GM21528 (cell line): ENCODE measurements at regions not wholly inside any gene's neighbourhood (a gene's known extent, or its start where the extent isn't known, plus 50 kb on each side); places are given as distances from the start of the nearest gene placed in this dataset.

Source experiments
- ATAC-seq: cut with Tn5 transposase; IDR thresholded peaks from one replicate; pipeline ENCODE4 v1.9.1; 2021; ENCODE audit warnings: mild to moderate bottlenecking, moderate library complexity; ENCODE audit not compliant: unreplicated experiment, low FRiP score

DNA sequence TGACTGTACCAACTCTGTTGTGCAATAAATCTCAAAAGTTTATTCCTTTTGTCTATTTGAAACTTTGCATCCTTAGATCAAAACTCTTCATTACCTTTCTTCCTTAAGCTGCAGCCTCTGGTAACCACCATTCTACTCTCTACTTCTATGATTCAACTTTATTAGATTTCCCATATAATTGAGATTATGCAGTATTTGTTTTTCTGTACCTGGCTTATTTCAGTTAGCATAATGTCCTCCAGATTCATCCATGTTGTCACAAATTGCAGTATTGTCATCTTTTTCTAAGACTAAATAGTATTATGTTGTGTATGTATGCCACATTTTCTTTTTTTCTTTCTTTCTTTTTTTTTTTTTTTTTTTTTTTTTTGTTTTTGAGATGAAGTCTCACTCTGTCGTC, 1176.3 kb upstream of the TENM4 start:
- ATAC-seq = no peak

DNA sequence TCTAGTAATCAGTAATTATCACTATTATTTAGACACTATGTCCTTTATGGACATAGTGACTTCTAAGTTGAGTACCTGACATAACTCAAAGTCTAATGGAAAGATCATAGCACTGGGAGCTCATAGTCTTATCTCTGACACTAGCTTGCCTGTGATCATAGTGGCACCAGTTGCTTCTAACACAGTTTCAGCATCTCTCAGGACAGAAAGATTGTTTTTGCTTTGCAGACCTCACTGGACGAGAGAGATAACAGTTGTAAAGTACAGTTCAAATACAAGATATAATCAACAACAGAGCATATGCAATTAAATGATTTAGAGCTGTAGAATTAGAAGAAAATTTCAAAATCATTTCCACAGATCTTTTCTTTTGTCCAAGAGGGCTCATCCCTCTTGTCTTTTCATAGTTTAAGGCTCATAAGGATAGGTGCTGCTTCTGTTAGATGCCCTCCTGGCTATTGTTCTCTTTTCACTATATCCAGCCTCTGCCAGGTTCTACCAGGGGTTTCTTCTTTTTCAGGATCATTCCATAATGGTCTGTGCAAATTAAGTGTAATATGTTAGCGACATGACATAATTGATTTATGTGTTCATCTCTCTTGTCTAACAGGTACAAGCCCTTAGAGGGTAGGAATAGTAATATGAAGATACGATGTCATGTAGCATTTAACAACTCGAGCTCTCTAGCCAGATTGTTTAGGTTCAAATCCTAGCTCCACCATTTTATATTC, 1175.4 kb upstream of the TENM4 start:
- no peak for ATAC-seq

DNA sequence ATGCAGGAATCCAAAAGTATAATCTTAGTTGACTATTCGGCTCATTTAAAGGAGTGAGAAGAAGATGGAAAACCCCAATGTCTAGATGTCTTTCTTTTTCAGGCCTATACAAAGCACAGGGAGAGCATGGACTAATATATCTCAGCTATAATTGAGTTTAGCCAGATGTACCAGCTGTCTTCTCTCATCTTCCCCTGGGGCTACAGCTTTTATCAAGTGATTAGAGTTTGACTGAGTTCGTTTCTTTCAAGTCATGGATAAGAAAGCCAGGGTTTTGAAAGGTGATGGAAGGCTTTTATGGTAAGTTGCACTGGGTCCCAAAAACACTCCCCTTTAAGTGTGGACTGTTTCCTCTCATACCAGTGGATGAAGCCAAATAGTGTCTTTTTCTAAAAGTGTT, 1172.8 kb upstream of the TENM4 start:
- ATAC-seq = no peak

DNA sequence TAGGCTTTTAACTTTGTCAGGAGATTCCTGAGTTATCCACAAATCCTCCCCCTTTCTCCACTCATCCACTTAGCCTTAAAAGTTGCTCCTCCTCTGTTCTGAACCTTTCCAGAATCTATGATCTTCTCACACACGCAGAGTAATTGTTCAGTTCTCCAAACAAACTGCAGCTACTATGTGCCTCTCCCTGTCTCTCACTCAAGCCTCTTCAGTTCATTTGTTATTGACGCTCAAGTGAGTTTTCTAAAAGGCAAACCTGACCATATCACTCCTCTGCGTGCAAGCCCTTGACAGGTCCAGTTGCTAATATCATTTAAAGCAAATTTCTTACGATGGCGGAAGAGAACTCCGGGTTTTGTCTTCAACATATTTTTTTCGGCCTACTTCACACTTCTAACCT, 1169.7 kb upstream of the TENM4 start:
- no peak for ATAC-seq

DNA sequence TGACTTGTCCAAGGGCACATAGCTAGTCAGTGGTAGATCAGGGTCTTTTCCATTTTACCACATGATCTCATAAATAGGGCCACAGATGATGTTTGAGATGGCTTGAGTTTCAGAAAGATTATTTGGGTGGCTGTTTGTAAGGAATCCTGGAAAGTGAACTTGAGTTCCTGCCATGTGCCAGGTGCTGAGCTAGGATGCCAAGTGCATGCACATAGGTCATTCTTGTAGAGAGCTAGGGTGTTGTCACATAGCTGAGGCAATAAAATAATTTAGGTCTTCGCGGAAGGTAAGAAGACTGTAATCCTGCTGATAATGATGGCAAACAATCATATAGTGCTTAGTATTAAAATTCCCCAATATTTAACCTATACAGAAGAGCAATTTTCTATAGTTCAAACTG, 1162.6 kb upstream of the TENM4 start:
- no peak for ATAC-seq

DNA sequence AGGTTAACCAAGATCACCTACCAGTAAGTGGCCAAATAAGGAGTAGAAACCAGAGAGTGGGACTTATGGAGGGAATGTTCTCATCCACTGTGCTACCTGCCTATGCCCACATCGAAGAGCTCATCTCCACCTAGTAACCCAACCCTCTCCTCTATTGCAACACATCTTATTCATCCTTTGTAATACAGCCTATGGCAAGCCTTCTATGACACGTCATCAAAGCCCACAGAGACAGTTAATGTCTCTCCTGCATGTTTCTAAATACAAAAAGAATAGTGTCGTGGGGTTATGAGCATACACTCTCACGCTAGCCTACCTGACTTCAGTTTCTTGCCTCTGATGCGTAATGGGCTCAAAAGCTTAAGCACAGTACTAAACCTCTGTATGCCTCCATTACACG, 1158.1 kb upstream of the TENM4 start:
- no peak for ATAC-seq

DNA sequence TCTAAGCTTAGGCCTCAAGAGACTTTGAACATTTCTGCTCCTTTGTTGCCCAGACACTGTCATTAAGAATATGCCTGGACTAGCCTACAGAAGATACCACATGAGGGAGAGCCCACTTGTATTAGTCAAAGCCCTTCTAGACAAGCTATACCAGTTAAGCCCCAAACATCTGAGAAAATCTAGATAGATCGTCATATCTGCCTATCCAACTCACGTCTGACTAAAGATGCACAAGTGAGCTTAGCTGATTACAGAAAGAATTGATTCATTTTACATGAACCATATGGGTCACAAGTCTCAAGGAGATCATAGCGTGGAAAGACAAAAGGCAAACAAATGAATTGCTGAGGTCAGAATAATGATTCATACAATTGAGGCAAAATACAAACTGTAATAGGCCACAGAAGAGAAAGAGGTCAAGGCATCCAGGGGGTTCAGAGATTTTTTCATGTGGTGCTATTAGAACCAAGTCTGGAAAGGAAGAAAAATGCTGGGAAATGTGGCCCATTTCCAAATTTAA, 1155.5 kb upstream of the TENM4 start:
- no peak for ATAC-seq

DNA sequence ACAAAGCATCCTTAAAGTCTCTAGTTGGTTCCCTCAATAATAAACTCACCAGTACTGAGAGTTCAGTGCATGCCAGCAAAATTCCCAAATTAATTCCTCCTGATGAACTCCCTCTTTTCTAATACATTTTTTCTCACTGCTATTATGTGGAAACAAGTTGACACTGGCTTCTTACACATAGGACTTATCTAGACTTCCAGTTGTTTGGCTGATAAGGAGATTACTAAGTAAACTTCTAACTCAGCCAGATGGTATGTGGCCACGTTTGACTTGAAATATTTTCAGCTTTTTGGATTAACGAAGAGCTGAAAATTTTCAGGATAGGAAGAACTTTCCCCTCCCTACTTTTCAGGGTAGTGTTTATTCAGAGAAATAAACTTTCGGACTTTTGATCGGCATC, 1154.2 kb upstream of the TENM4 start:
- no peak for ATAC-seq

DNA sequence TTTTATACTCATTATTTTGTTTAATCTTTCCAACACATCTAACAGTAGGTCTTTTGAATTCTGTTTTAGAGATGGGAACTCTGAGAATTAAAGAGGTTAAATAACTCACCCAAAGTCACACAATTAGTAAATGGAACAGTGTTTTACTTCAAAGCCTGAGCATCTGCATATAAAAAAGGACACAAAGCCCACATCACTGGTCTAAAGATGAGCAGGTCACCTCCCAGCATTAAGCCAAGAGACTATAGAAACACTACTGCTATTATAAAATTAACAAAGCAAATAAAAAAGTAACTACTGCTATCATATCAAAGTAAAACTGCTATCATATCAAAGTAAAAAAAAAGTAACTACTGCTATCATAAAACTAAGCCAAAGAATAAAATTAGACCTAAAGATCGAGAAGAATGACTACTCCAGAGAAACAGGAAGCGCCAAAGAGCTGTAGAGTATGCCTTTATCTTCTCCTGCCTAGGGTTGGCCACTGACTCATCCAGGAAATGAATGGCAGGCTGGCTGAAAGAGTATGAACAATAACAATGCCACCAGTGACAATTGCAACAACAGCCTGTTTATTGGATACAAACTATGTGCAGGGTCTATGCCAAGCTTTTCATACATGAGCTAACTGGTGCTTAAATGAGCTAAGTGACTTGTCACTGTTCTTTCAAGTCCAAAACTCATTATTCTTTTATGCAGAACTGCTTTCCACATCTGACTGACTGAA, 1153.0 kb upstream of the TENM4 start:
- ATAC-seq = no peak

DNA sequence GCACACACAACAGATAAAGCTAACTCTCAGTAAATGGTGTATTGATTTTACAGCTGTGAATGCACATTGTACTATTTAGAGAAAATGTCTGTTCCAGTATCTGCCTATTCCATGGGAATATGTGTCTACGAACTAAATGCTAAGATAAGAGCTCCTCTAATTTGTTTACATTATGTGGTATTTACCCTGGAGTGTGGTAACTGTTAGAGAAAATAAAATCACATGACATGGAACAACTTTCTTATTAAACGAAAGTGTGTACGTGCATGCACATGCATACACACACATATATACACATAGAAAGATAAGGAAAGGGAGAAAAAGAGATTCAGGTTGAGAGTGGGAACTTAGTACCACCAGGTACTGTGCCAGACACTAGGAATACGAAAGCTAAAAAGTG, 1151.7 kb upstream of the TENM4 start:
- no peak for ATAC-seq

DNA sequence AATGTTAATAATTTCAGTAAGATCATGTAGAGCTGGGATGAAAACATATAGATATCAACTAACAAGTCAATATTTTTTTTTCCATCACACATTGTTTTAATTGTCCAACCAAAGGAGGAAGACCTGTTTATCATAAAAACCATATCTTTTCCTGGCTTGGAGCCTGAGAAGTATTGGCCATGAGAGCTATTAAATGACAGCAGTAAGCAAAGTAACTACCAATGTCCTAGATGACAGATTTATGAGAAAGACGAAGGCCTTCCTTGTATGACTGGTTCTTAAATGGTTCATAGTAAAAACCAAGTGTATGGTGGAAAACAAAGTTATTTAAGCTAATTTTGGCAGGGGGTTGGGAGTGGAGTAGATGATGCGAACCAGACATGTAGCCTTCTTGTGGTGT, 1147.1 kb upstream of the TENM4 start:
- no peak for ATAC-seq

DNA sequence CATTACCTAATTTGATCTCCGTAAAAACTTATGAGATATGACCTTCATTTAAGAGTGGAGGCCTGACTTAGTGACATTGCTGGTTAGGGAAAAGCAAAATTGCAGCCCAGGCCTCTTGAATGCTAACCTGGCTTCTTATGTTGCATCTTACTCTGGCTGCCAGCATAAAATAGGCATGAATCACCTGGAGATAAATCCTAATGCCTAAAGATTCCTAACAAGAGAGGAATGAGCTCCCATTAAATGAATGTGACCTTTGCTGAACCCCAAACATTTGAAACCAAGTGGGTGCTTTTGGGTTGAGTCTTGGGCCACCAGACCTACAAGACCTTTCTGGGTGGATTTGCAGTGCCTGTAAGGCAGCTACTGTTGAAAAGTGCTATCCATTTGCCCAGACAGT, 1145.6 kb upstream of the TENM4 start:
- no peak for ATAC-seq

DNA sequence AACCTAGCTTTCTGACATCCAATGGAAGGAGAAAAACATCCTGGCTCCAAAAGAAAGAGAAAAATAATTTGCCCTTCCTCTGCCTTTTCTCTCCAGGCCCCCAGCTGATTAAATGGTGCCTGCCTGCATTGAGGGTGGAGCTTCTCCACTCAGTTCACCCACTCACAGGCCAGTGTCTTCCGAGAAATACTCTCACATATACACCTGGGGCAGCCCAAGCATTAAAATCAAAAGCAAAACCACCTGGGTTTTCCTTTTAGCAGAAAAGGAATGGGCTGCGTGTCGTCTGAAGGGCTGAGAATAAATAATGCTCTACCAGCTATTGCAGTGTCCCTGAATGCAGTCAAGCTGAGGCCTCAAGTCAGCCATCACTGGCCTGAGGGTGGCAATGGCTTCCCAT, 1143.8 kb upstream of the TENM4 start:
- no peak for ATAC-seq

DNA sequence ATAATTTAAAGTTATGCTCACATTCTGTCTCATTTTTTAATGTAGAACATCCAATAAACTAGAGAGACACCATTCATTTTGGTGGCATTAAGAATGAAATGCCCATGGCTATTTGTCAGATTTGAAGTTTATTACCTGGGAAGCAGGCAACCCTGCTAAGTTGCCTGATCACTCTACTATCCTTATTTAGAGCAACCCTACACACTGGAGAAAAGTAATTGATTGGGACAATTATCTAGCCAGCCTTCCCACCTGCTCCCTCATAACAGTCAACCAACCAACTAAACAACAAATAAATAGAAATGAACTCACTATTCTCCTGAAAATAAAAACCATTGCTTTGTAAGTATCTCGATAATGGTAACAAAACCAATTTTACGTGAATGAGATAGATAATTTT, 1129.0 kb upstream of the TENM4 start:
- ATAC-seq = no peak

DNA sequence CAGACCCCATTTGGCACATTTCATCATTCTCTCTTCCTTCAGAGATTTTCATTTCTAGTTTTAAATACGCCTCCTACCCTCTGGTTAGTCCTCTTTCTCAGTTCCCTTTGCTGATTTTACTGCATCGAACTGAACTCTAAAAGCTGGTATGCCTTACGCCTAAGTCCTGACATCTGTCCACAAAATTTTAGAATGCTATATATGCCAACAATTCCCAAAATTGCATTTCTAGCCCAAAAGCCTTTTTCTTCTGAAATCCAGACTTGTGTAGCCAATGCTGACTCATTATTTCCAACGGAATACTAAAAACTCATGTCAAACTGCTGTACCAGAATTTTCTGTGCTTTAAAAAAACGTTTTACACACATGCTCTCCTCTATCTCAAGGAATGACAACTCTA, 1124.4 kb upstream of the TENM4 start:
- no peak for ATAC-seq

DNA sequence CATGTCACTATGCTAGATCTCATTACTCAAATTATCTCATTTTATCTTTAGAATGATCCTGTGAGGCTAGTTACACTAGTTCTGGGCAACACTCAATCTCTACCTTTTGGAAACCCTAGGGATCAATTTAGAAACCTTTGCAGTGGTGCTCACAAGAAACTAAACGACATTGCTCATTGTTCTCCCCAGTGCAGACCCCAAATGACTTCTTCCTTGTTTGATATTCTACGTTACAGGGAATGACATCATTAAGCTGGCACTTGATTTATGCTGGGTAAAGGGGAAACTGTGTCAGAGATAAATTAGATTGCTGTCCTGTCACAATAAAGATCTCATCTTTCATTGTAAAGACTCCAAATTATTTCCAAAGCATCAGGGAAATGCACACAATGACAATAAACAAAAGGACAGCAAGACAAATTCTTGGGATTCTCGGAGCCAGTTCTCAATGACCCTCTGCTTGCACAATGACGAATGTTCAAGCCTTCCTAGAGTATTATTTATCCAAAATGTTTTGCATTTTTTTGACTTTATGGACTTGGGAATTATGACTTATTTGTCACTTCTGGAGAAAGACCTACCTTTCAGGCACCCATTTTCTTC, 1121.8 kb upstream of the TENM4 start:
- no peak for ATAC-seq

DNA sequence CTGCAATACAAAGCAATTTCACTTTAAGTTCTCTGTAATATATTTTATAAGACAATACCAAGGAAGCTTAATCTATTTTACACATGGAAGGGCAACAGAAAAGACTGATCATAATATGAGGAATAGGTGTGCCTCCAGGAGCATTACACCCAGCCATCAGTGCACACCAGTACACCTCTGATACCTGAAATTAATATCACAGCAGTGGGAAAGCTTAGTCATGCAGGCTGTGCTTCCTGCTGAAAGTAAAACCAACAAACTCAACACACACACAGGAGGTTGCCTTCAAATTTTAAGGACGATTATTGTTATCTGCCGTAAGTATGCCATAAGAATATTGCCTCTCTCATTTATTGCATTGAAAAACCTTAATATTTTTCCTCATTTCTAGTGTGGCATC, 1119.1 kb upstream of the TENM4 start:
- no peak for ATAC-seq

DNA sequence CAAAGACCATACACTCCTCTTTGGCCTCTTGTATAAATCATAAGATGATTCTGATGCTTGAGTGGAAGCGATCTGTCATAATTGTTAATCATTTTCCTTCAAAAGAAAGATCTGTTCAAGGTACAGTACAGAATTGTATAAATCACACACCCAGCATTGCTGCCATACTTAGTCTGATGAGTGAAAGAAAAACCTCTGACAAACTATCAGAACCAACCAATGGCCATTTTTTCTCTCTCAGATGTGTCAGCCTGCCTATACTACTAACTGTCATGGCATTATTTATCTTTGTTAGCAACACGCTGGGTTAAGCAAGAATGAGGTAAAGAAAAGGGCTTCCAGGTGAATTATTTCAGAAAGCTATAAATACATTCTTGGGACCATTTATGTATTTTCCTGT, 1112.7 kb upstream of the TENM4 start:
- no peak for ATAC-seq

DNA sequence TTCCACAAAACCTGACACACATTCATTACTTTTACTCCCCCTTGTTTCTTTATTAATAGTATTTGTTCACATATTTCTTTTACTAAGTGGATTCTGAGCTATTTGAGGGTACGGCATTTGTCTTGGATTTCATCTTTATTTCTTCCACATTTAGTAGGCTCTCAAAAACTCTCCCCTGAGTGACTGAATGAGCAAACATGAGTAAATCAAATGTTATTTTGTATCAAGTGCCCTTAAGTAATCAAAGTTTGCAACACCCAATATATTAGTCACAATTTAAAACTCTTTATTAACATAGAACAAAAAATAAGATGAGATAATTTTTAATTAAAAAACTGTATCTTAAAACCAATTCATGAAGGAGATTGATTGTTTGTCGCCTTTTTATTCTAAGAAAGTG, 1101.9 kb upstream of the TENM4 start:
- ATAC-seq = no peak

DNA sequence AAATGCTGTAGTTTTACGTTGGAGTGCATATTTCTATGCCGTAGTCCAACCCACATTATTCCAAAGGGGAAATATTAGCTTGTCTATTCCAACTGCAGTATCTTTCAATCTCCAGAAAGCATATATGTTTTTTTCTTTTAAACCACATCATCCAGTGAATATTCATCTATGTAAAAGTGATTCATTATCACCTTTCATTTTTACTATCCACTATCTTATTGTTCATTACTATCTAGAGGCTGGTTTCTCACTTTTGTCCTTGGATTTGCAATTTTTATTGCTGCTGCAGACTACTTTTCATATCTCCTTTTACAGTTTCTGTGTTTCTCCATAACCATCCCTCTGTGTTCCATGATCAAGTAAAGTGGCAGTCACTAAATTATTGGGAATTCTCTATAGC, 1097.2 kb upstream of the TENM4 start:
- no peak for ATAC-seq

DNA sequence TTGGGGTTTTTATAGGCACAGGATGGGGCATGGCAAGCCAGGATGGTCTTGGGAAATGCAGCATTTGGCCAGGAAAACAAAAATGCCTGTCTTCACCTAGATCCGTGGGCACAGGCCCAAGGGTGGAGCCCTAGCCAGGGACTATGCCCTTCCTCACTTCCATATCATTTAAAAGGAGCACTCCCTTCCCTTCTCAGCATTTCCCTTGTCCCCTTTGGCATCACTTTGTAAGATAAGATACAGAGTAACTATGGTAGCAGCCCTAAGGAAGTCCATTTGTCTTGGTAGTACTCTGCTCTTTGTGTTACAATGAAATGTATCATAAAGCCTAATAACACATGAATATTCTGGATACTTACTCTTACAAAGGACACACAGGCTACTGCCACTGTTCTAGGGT, 1092.6 kb upstream of the TENM4 start:
- ATAC-seq = no peak
